Common myeloid progenitor, CD34-positive (primary cell): ENCODE measurements at regions not wholly inside any gene's neighbourhood (a gene's known extent, or its start where the extent isn't known, plus 50 kb on each side); places are given as distances from the start of the nearest gene placed in this dataset.

Experiments used
- CTCF ChIA-PET: fragments of 350-600 bp; sonication (Branson Sonifier 250); formaldehyde crosslinking; loops from one replicate; lab custom pipeline; 2021; ENCODE audit warnings: antibody characterized with exemption; lab: Charles Lee
- POLR2A ChIA-PET: fragments of 350-600 bp; sonication (Branson Sonifier 250); formaldehyde crosslinking; loops from one replicate; lab custom pipeline; 2021; ENCODE audit warnings: antibody characterized with exemption; lab: Charles Lee
- DNase-seq, 3 donors: peaks; one replicate each; pipeline versions ENCODE4 v3.0.0 to v3.0.0-alpha.2; 2013
- H3K27ac ChIP-seq, 2 experiments: 1 replicate in 1 of 2; 2 replicates in 1 of 2; pipeline ENCODE4 v1.7.0; 2013; ENCODE audit warnings: inconsistent platforms in 2 of 2, low read length in 2 of 2, mild to moderate bottlenecking in 2 of 2, low read depth in 1 of 2, moderate library complexity in 1 of 2; ENCODE audit not compliant: severe bottlenecking in 2 of 2, insufficient read depth in 1 of 2, poor library complexity in 1 of 2
- H3K27me3 ChIP-seq, 5 experiments: replicated peaks in 2 of 5; 1 replicate in 3 of 5; 2 replicates in 2 of 5; pipeline versions ENCODE4 v1.6.1 to v1.7.0; 2013; ENCODE audit warnings: low read length in 4 of 5, mild to moderate bottlenecking in 2 of 5, moderate library complexity in 2 of 5, inconsistent platforms in 1 of 5; ENCODE audit not compliant: insufficient read depth in 5 of 5, control insufficient read depth in 4 of 5
- H3K36me3 ChIP-seq, 4 experiments: 1 replicate in 2 of 4; 2 replicates in 2 of 4; pipeline versions ENCODE4 v1.6.1 to v1.7.0; 2013; ENCODE audit warnings: low read length in 3 of 4, control low read depth in 1 of 4, mild to moderate bottlenecking in 1 of 4; ENCODE audit not compliant: control insufficient read depth in 4 of 4, insufficient read depth in 4 of 4
- H3K4me1 ChIP-seq, 4 experiments: 1 replicate in 3 of 4; 2 replicates in 1 of 4; pipeline versions ENCODE4 v1.6.1 to v1.7.1; 2013; ENCODE audit warnings: low read length in 3 of 4, mild to moderate bottlenecking in 3 of 4, control low read depth in 1 of 4, inconsistent platforms in 1 of 4, moderate library complexity in 1 of 4; ENCODE audit not compliant: control insufficient read depth in 4 of 4, insufficient read depth in 4 of 4; ENCODE audit errors: control extremely low read depth in 1 of 4
- H3K4me3 ChIP-seq, 7 experiments: 1 replicate in 4 of 7; 2 replicates in 3 of 7; pipeline versions ENCODE4 v1.5.1 to v1.7.0; 2013; ENCODE audit warnings: mild to moderate bottlenecking in 7 of 7, low read length in 6 of 7, moderate library complexity in 6 of 7, inconsistent platforms in 2 of 7, low read depth in 2 of 7, control low read depth in 1 of 7; ENCODE audit not compliant: insufficient read depth in 4 of 7, control insufficient read depth in 1 of 7; ENCODE audit errors: extremely low read depth in 1 of 7
- H3K9me3 ChIP-seq, 5 experiments: 1 replicate in 4 of 5; 2 replicates in 1 of 5; pipeline versions ENCODE4 v1.6.1 to v1.7.1; 2013; ENCODE audit warnings: low read length in 4 of 5, mild to moderate bottlenecking in 2 of 5, inconsistent platforms in 1 of 5, low read depth in 1 of 5, moderate library complexity in 1 of 5; ENCODE audit not compliant: control insufficient read depth in 4 of 5, insufficient read depth in 2 of 5; ENCODE audit errors: control extremely low read depth in 1 of 5
- WGBS: methylation state at CpG from one replicate; pipeline ENCODE4 v1.1.5; 2013; ENCODE audit not compliant: insufficient coverage; 5-methylcytosine and 5-hydroxymethylcytosine counted together

GRCh38 chr18:76662626-76663025, 159.7 kb upstream of the ZNF236 start:
- ChIA-PET CTCF (no interaction called here), POLR2A (no interaction called here)
- no CpG with 5 or more reads among the region's 7 CpGs for WGBS
- no peak overlapping the region for H3K4me3 ChIP-seq
- H3K27me3 ChIP-seq: peaks cover 0 to 3% (median 0%) of the 10 kb centered on the region in 5 experiments
- H3K27ac ChIP-seq: no peak overlapping the region
- H3K36me3 ChIP-seq: no peaks in the 10 kb centered on the region
- no peaks in the 10 kb centered on the region for H3K9me3 ChIP-seq
- H3K4me1 ChIP-seq: peaks cover 7 to 12% (median 8%) of the 10 kb centered on the region in 4 experiments
- no peak for DNase-seq

- no peak for DNase-seq
- ChIA-PET POLR2A (no interaction called here), CTCF (interaction anchor here (1.3 to 2.1 kb wide), 2 partner anchors 26 to 49 kb away, joined by 3 to 8 read pairs; no protein-coding TSS in a partner anchor)
- H3K27me3 ChIP-seq: no peaks in the 10 kb centered on the region
- no peaks in the 10 kb centered on the region for H3K9me3 ChIP-seq
- 84% methylated on average over 9 of the region's 9 CpGs for WGBS
- no peak overlapping the region for H3K27ac ChIP-seq
- H3K4me3 ChIP-seq: no peak overlapping the region
- peaks cover 9 to 23% (median 16%) of the 10 kb centered on the region in 4 experiments for H3K4me1 ChIP-seq
- H3K36me3 ChIP-seq: no peaks in the 10 kb centered on the region
Measured at GRCh38 chr18:76660571-76661192, 161.7 kb upstream of the ZNF236 start.

- peak; percentile 48 to 79 (median 69) for DNase-seq
- CTCF ChIA-PET: interaction anchor here (0.8 to 2.9 kb wide), 12 partner anchors 8 to 260 kb away, joined by 3 to 9 read pairs (median 5); no protein-coding TSS in a partner anchor
Measured at GRCh38 chr18:76658627-76659026, 163.6 kb upstream of the ZNF516 start.

DNA sequence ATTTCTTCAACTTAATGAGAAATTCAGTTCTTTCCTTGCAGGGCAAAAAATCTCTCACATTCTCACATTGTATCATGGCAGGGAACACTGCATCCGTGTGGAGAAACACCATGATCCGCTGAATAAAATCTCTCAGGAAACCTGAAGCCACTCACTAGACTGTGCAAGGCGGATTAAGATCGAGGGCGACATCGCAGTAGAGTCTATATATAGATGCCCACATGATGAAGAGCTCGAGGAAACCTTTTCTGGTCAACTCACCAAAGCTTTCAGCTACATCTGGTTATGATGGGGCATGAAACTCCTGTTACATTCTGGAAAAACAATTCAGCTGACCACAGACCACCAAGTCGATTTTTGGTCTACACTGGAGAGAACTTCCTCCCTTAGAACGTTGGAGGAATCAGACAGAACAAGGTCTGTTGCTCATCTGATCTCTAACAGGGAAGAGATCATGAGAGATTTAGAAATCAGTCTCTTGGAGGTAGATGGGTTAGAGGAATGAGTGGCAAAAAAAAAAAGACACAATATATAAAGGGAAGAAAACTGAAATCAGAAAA, 162.9 kb upstream of the ZNF516 start:
- CTCF ChIA-PET: interaction anchor here (0.8 to 2.9 kb wide), 14 partner anchors 9 to 259 kb away, joined by 3 to 9 read pairs (median 4); no protein-coding TSS in a partner anchor

More at GRCh38 chr18:76658627-76659026, 163.6 kb upstream of the ZNF516 start:
- Histone ChIP-seq H3K4me1 (peaks cover 9 to 23% (median 17%) of the 10 kb centered on the region in 4 experiments), H3K4me3 (no peak overlapping the region), H3K27ac (no peak overlapping the region), H3K36me3 (no peaks in the 10 kb centered on the region), H3K27me3 (peaks cover 0 to 3% (median 0%) of the 10 kb centered on the region in 5 experiments), H3K9me3 (no peaks in the 10 kb centered on the region)
- POLR2A ChIA-PET: no interaction called here
- 0% methylated on average over 2 of the region's 7 CpGs for WGBS

DNA sequence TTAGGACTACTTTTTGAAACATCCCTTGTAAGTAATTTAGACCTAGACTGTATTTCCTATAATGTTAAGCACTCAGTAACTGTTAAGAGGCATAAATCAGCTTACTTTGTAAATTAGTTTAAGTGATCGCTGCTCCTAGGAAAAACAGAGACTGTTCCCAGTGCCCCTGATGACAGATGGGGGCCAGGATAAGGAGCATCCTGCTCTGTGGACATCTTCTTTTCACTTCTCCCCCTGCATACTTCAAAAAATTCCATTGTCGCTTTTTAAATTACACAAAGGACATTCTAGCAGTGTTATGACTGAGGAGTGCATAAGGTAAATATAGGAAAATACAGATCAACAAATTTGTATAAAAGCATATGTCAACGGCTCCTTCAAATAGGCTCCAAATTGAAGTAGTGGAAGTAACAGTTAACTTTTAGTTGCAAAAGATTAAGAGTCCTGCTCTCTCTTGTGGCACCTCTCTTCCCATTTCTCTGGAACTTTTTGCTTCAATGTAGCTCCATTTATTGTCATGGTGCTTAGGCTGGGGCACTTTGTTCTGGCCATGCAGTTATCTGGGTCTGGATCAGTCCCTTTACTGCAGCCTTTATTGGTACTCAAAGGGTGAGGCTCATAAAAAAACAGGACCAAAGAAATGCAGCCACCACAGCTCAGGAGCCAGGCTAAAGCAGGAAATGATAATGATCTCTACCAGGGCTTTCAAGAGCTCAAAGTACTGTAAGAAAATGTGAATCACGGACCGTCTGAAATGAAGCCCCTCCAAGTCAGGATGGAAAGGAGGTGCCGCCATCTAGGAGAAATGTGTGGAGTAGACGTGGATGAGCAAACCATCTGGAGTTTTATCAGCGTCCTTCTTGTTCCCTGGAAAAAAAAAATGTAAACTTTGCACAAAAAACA, 162.1 kb upstream of the ZNF516 start:
- no peaks in the 10 kb centered on the region for H3K9me3 ChIP-seq
- H3K27me3 ChIP-seq: peaks cover 0 to 3% (median 0%) of the 10 kb centered on the region in 5 experiments
- H3K27ac ChIP-seq: no peak overlapping the region
- peaks cover 9 to 23% (median 17%) of the 10 kb centered on the region in 4 experiments for H3K4me1 ChIP-seq
- POLR2A ChIA-PET: no interaction called here
- peak; percentile 34 to 81 (median 63) for DNase-seq
- CTCF ChIA-PET: interaction anchor here (0.6 to 2.9 kb wide), 14 partner anchors 9 to 258 kb away, joined by 3 to 9 read pairs (median 3); no protein-coding TSS in a partner anchor
- 0% methylated on average over 2 of the region's 8 CpGs for WGBS
- peak overlapping the region in 2 of 7 experiments; percentile 30 to 45 for H3K4me3 ChIP-seq
- H3K36me3 ChIP-seq: no peaks in the 10 kb centered on the region

More for the DNA sequence above, 162.9 kb upstream of the ZNF516 start:
- 30% methylated on average over 5 of the region's 9 CpGs for WGBS
- Histone ChIP-seq H3K27me3 (peaks cover 0 to 3% (median 0%) of the 10 kb centered on the region in 5 experiments), H3K36me3 (no peaks in the 10 kb centered on the region), H3K4me3 (peak overlapping the region in 1 of 7 experiments; percentile 45), H3K27ac (no peak overlapping the region), H3K9me3 (no peaks in the 10 kb centered on the region), H3K4me1 (peaks cover 9 to 23% (median 17%) of the 10 kb centered on the region in 4 experiments)
- peak in 2 of 3 donors; percentile 48 to 52 for DNase-seq
- POLR2A ChIA-PET: no interaction called here

GRCh38 chr18:76654577-76654976, 159.5 kb upstream of the ZNF516 start:
- DNase-seq: no peak
- 94% methylated on average over 4 of the region's 4 CpGs for WGBS
- H3K4me3 ChIP-seq: no peak overlapping the region
- peaks cover 9 to 23% (median 17%) of the 10 kb centered on the region in 4 experiments for H3K4me1 ChIP-seq
- no peak overlapping the region for H3K27ac ChIP-seq
- CTCF ChIA-PET: no interaction called here
- no peaks in the 10 kb centered on the region for H3K9me3 ChIP-seq
- H3K36me3 ChIP-seq: no peaks in the 10 kb centered on the region
- POLR2A ChIA-PET: interaction anchor here (0.7 kb wide), 1 partner anchor 20 kb away, joined by 3 read pairs; no protein-coding TSS in a partner anchor
- H3K27me3 ChIP-seq: peaks cover 0 to 3% (median 0%) of the 10 kb centered on the region in 5 experiments
